ENCODE measurements at regions not wholly inside any gene's neighbourhood (a gene's known extent, or its start where the extent isn't known, plus 50 kb on each side); places are given as distances from the start of the nearest gene placed in this dataset.

DNA sequence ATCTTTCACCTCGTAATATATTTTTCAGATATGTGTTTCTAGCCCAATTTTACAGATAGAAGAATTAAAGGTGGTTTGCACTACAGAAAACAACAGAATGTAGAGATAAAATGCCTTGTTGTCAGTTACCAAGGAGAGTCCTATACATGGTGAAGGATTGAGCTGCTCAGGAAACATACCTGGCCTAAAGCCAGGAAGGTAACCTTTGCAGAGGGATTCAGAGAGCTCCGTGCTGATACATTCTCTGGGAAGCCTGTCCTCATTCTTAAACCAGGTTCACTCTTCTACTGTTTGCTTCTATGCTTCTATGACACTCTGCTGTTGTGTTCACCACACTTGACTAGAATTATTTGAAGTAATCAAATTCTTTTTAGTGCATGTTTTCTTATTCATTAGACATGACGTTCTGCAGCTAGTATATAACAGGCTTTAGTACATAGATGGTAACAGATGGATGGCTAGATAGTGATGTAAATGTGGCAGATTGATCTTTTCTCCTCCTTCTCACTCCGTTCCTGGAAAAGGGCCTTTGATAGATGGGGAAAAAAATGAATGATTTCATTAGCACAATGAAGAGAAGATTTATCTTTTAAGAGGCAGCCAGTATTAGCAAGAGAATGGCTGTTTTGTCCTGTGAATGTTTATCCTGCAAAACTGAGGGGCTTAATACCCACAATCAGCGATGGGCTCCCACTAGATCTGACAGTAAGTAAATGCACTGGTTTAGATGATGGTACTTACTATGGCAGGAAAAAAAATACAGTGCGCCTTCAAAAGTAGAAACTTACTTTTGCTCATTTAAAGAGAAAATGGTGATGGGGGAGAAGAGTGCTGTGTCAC, 589.6 kb upstream of the FAM98A start:
- Mint-ChIP-seq H3K27ac (no peak overlapping the region), H3K27me3 (ENCODE audit: insufficient read depth, low read depth) (no peaks in the 10 kb centered on the region), H3K36me3 (no peaks in the 10 kb centered on the region), H3K4me3 (no peak overlapping the region), H3K9me3 (no peaks in the 10 kb centered on the region), H3K4me1 (no peaks in the 10 kb centered on the region)
- Histone ChIP-seq H3K4me1 (peaks cover 7% of the 10 kb centered on the region), H3K4me3 (no peak overlapping the region), H3K79me2 (ENCODE audit: low read depth) (no peaks in the 10 kb centered on the region), H3K27ac (no peak overlapping the region), H3K9ac (no peak overlapping the region), H4K20me1 (ENCODE audit: low read depth) (no peaks in the 10 kb centered on the region), H3K4me2 (no peak overlapping the region), H3F3A (ENCODE audit: low read depth) (no peaks in the 10 kb centered on the region), H3K36me3 (no peaks in the 10 kb centered on the region), H3K27me3 (no peaks in the 10 kb centered on the region), H2AFZ (replicated peaks) (peak overlapping the region; percentile 15), H3K9me3 (ENCODE audit: low read depth) (no peaks in the 10 kb centered on the region)
- TF ChIP-seq, protein P1, sequence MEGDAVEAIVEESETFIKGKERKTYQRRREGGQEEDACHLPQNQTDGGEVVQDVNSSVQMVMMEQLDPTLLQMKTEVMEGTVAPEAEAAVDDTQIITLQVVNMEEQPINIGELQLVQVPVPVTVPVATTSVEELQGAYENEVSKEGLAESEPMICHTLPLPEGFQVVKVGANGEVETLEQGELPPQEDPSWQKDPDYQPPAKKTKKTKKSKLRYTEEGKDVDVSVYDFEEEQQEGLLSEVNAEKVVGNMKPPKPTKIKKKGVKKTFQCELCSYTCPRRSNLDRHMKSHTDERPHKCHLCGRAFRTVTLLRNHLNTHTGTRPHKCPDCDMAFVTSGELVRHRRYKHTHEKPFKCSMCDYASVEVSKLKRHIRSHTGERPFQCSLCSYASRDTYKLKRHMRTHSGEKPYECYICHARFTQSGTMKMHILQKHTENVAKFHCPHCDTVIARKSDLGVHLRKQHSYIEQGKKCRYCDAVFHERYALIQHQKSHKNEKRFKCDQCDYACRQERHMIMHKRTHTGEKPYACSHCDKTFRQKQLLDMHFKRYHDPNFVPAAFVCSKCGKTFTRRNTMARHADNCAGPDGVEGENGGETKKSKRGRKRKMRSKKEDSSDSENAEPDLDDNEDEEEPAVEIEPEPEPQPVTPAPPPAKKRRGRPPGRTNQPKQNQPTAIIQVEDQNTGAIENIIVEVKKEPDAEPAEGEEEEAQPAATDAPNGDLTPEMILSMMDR (IDR thresholded peaks at IDR 0.05) = no peak
- TF ChIP-seq EZH2 (IDR thresholded peaks at IDR 0.05) (no peak), EZH2phosphoT487 (IDR thresholded peaks at IDR 0.05) (no peak)
- no peak for DNase-seq (ENCODE audit: low spot score)

DNA sequence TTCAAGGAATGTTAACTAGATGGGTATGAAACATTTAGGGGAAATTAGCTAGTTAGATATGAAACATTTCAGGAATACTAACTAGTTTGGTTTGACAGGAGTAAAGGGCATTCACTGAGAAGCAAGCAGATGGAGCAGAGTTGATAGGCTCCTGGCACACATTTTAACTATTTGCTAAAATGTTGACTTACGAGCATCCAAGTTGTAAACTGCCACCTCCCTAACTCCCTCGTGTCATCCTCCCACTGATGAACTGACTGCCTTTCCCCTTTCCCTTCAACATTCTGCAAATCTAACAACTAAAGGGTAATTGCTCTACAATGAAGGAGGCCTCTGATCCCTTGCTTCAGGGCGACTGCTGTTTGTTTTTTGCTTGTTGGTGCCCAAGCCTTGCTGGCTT, 580.4 kb upstream of the FAM98A start:
- no peaks in the 10 kb centered on the region for H3K79me2 ChIP-seq (ENCODE audit: low read depth)
- no peak overlapping the region for H3K4me2 ChIP-seq
- TF ChIP-seq EZH2phosphoT487 (IDR thresholded peaks at IDR 0.05) (no peak), EZH2 (IDR thresholded peaks at IDR 0.05) (no peak)
- TF ChIP-seq, protein P1 (IDR thresholded peaks at IDR 0.05) = no peak
- H4K20me1 ChIP-seq (ENCODE audit: low read depth) = no peaks in the 10 kb centered on the region
- H3K4me1 ChIP-seq = no peaks in the 10 kb centered on the region
- Mint-ChIP-seq H3K9me3 (no peaks in the 10 kb centered on the region), H3K27me3 (ENCODE audit: insufficient read depth, low read depth) (no peaks in the 10 kb centered on the region), H3K36me3 (no peaks in the 10 kb centered on the region), H3K4me3 (no peak overlapping the region), H3K4me1 (no peaks in the 10 kb centered on the region), H3K27ac (no peak overlapping the region)
- no peaks in the 10 kb centered on the region for H3K9me3 ChIP-seq (ENCODE audit: low read depth)
- no peaks in the 10 kb centered on the region for H3K27me3 ChIP-seq
- H3K9ac ChIP-seq = no peak overlapping the region
- no peak for DNase-seq (ENCODE audit: low spot score)
- no peak overlapping the region for H3K4me3 ChIP-seq
- H2AFZ ChIP-seq (replicated peaks) = no peak overlapping the region
- no peaks in the 10 kb centered on the region for H3F3A ChIP-seq (ENCODE audit: low read depth)
- H3K27ac ChIP-seq = no peak overlapping the region
- no peaks in the 10 kb centered on the region for H3K36me3 ChIP-seq

DNA sequence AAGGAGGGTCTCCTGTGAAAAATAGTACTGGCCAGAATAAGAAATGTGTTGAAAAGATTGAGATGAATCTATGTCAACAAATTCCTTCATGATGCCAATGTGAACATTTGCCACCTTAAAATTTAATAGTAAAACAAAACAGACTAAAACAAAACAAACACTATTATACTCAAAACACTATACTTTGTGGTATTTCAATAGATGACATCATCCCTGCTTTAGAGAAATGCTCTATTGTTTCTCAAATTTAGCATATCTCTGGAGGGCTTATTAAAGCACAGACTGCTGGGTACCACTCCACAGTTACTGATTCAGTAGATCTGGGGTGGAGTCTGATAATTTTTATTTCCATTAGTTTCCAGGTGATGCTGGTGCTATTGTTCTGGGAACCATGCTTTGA, 579.4 kb upstream of the FAM98A start:
- H3F3A ChIP-seq (ENCODE audit: low read depth) = no peaks in the 10 kb centered on the region
- no peak overlapping the region for H2AFZ ChIP-seq (replicated peaks)
- no peak overlapping the region for H3K27ac ChIP-seq
- Mint-ChIP-seq H3K27ac (no peak overlapping the region), H3K4me1 (no peaks in the 10 kb centered on the region), H3K4me3 (no peak overlapping the region), H3K27me3 (ENCODE audit: insufficient read depth, low read depth) (no peaks in the 10 kb centered on the region), H3K36me3 (no peaks in the 10 kb centered on the region), H3K9me3 (no peaks in the 10 kb centered on the region)
- no peak overlapping the region for H3K9ac ChIP-seq
- H3K36me3 ChIP-seq = no peaks in the 10 kb centered on the region
- no peaks in the 10 kb centered on the region for H4K20me1 ChIP-seq (ENCODE audit: low read depth)
- no peaks in the 10 kb centered on the region for H3K9me3 ChIP-seq (ENCODE audit: low read depth)
- H3K27me3 ChIP-seq = no peaks in the 10 kb centered on the region
- TF ChIP-seq, protein P1 (IDR thresholded peaks at IDR 0.05) = no peak
- TF ChIP-seq EZH2phosphoT487 (IDR thresholded peaks at IDR 0.05) (no peak), EZH2 (IDR thresholded peaks at IDR 0.05) (no peak)
- no peak overlapping the region for H3K4me3 ChIP-seq
- no peak overlapping the region for H3K4me2 ChIP-seq
- no peak for DNase-seq (ENCODE audit: low spot score)
- no peaks in the 10 kb centered on the region for H3K79me2 ChIP-seq (ENCODE audit: low read depth)
- no peaks in the 10 kb centered on the region for H3K4me1 ChIP-seq

Data from neural progenitor cell (in vitro differentiated cells).